Activated naive CD4-positive, alpha-beta T cell treated with anti-CD3 and anti-CD28 coated beads for 36 hours (primary cell): ENCODE measurements at regions not wholly inside any gene's neighbourhood (a gene's known extent, or its start where the extent isn't known, plus 50 kb on each side); places are given as distances from the start of the nearest gene placed in this dataset.

Experiments
- CTCF ChIA-PET: fragments of 350-600 bp; sonication (Branson Sonifier 250); formaldehyde crosslinking; loops from one replicate; lab custom pipeline; 2021; ENCODE audit warnings: antibody characterized with exemption; lab: Charles Lee
- DNase-seq: peaks from one replicate; pipeline ENCODE4 v3.0.0-alpha.2; 2020
- H3K27ac Mint-ChIP-seq: one replicate; pipeline ENCODE4 v1.8.0; 2021; ENCODE audit warnings: mild to moderate bottlenecking, mixed read lengths
- H3K27me3 Mint-ChIP-seq: one replicate; pipeline ENCODE4 v1.8.0; 2021; ENCODE audit warnings: low read depth, mixed read lengths
- H3K36me3 Mint-ChIP-seq: one replicate; pipeline ENCODE4 v1.8.0; 2021; ENCODE audit warnings: low read depth, mixed read lengths
- H3K4me1 Mint-ChIP-seq: one replicate; pipeline ENCODE4 v1.8.0; 2021; ENCODE audit warnings: low read depth, mixed read lengths
- H3K4me3 Mint-ChIP-seq: one replicate; pipeline ENCODE4 v1.8.0; 2021; ENCODE audit warnings: mild to moderate bottlenecking, moderate library complexity, mixed read lengths
- H3K9me3 Mint-ChIP-seq: one replicate; pipeline ENCODE4 v1.8.0; 2021; ENCODE audit warnings: mixed read lengths
- intact Hi-C: fragments of 100-400 bp; cut with micrococcal nuclease; formaldehyde crosslinking; loops from one replicate; pipeline ENCODE4 v1.15.1; 2023

DNA sequence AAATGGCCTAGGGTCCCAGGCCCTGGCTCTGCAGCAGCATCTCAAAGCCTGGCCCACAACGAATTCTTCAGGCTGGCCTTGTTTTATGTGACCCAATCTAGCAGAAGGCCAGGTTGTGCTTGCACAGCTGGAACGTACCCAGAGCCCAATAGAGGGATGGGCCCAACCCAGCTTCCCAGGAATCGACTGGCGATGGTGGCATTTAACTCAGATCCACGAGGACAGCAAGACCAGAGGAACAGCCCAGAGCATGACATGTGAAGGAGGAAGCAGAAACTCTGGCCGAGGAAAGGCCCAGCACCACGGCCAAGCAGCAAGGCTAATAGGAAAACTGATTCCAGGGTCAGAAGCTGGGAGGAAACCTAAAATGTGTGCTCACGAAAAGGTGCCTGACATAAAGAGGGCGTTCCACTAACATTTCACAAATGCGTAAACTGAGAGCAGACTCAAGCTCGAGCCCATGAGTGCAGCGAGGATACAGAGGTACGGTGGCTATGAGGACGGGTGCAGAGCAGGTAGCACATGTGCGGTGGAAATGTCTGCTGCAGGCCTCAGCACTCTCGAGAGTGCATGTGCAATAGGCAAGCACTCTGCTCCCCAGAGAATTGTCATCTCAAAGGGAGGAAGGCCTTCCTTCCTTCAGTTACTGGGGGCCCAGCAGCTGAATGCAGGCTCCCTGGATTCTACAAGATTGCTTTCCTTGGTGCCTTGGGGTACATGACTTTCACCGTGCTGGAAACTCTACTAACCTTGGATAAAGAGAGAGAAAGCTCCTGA is 156.9 kb upstream of the GLI2 start:
- no peak for DNase-seq
- no peak overlapping the region for H3K4me3 Mint-ChIP-seq
- CTCF ChIA-PET: no interaction called here
- H3K27ac Mint-ChIP-seq: no peak overlapping the region
- no peaks in the 10 kb centered on the region for H3K9me3 Mint-ChIP-seq
- H3K36me3 Mint-ChIP-seq: no peaks in the 10 kb centered on the region
- H3K4me1 Mint-ChIP-seq: no peaks in the 10 kb centered on the region
- peaks cover 14% of the 10 kb centered on the region for H3K27me3 Mint-ChIP-seq
- intact Hi-C loops: no loop called here

DNA sequence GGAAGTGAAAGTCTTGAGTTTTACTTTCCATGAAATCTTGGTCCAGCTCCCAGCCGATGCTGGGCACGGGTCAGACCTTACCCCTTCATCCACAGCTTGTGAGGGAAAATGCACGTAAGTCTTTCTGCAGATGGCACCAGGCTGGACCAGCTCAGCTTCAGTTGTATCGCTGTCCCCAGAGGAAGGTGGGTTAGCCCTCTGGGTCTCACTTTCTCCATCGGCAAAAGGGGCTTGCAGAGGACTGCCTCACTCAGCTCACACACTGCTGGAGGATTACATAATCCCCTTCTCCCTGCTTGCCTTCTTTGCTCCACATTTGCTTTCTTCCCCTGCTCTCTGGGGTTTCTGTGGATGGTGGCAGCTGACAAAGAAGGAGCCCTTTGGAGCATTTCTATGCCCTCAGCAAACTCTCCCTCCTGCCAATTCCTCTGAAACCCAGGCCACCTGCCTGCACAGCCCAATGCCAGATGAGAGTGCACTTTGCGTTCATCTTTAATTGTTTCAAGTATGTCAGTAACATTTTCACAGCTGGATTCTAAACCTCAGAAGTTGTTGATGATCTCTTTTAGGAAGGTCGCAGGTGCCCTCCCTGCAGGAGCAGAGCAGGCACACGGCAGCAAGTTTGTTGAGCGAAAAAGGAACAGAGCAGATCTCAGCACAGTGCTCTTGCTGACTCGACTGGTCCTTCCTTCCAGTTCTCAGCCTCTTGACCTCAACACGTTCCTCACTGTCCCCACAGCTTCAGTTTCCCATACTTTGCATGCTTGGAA is 155.6 kb upstream of the GLI2 start:
- Mint-ChIP-seq H3K4me1 (no peaks in the 10 kb centered on the region), H3K9me3 (no peaks in the 10 kb centered on the region), H3K4me3 (no peak overlapping the region), H3K36me3 (peaks cover 2% of the 10 kb centered on the region), H3K27me3 (peaks cover 20% of the 10 kb centered on the region), H3K27ac (no peak overlapping the region)
- intact Hi-C loops: no loop called here
- CTCF ChIA-PET: no interaction called here
- DNase-seq: no peak

DNA sequence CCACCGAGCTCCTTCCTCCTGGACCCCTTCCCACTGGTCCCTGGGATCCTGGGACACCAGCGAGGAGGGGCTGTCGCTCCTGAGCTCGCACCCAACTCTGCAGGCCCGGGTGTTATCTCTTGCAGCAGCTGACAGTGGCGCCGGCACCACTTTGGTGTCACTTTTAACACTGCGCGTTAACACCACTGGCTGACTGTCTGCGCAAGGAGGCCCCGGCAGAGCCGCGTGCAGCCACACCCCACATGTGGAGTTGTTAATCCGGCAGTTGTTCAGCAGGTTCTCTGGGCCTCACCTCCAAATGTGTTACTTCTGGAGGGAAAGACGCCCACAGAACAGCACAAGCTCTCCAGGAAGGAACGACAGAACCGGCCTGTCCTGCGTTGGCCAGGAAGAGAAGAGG is 155.0 kb upstream of the GLI2 start:
- peaks cover 2% of the 10 kb centered on the region for H3K36me3 Mint-ChIP-seq
- intact Hi-C loops: no loop called here
- CTCF ChIA-PET: no interaction called here
- H3K4me3 Mint-ChIP-seq: no peak overlapping the region
- no peaks in the 10 kb centered on the region for H3K9me3 Mint-ChIP-seq
- H3K27me3 Mint-ChIP-seq: peaks cover 26% of the 10 kb centered on the region
- no peak for DNase-seq
- H3K4me1 Mint-ChIP-seq: no peaks in the 10 kb centered on the region
- H3K27ac Mint-ChIP-seq: no peak overlapping the region

GRCh38 chr2:120583121-120583520 is 152.5 kb upstream of the GLI2 start:
- Mint-ChIP-seq H3K36me3 (peaks cover 2% of the 10 kb centered on the region), H3K27ac (no peak overlapping the region), H3K9me3 (no peaks in the 10 kb centered on the region), H3K27me3 (peaks cover 35% of the 10 kb centered on the region), H3K4me1 (peaks cover 2% of the 10 kb centered on the region), H3K4me3 (no peak overlapping the region)
- no peak for DNase-seq
- intact Hi-C loops: no loop called here
- CTCF ChIA-PET: no interaction called here

GRCh38 chr2:120583851-120584570 is 151.7 kb upstream of the GLI2 start:
- CTCF ChIA-PET: interaction anchor here (0.7 kb wide), 1 partner anchor 20 kb away, joined by 3 read pairs; no protein-coding TSS in a partner anchor
- no peak overlapping the region for H3K4me3 Mint-ChIP-seq
- peaks cover 2% of the 10 kb centered on the region for H3K36me3 Mint-ChIP-seq
- no peak overlapping the region for H3K27ac Mint-ChIP-seq
- peaks cover 42% of the 10 kb centered on the region for H3K27me3 Mint-ChIP-seq
- H3K9me3 Mint-ChIP-seq: no peaks in the 10 kb centered on the region
- intact Hi-C loops: no loop called here
- DNase-seq: no peak
- peaks cover 2% of the 10 kb centered on the region for H3K4me1 Mint-ChIP-seq

DNA sequence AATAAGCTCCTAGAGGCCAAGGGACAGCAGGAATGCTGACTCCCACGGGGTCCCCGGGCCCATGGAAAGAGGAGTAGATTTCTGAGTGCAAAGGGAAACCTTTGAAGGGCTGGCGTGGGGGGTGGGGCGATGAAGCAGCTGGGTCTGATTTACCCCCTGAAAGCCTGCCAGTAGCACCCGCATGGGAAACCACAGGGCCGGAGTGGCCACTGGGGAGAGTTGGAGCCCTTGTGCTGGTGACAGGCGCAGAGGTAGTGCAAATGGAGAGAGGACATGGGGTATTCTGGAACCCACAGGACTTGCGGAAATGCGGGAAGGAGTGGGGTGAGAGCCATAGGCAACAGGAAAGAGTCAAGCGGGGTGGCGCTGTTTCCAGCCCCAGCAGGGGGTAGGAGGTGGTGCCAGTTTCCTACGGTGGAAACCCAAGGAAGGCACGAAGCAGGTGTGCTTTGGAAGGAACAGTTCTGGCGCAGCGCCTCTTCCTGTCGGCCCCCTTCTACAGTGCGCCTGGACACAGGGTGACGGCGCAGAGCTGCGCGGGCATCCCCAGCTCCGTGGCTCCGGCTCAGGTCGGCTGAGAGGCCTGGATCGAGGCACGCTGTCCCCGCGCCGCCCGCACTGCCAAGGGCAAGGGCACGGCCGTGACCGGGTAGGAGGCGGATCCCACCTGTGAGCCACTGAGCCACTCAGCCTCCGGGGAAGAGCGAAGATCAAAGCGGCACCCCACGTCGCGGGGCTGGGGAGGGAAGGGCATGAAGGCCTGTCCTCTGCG is 149.0 kb upstream of the GLI2 start:
- intact Hi-C loops: no loop called here
- no peak overlapping the region for H3K4me3 Mint-ChIP-seq
- H3K27ac Mint-ChIP-seq: no peak overlapping the region
- CTCF ChIA-PET: no interaction called here
- no peak for DNase-seq
- peaks cover 2% of the 10 kb centered on the region for H3K36me3 Mint-ChIP-seq
- no peaks in the 10 kb centered on the region for H3K9me3 Mint-ChIP-seq
- peaks cover 2% of the 10 kb centered on the region for H3K4me1 Mint-ChIP-seq
- H3K27me3 Mint-ChIP-seq: peaks cover 56% of the 10 kb centered on the region

DNA sequence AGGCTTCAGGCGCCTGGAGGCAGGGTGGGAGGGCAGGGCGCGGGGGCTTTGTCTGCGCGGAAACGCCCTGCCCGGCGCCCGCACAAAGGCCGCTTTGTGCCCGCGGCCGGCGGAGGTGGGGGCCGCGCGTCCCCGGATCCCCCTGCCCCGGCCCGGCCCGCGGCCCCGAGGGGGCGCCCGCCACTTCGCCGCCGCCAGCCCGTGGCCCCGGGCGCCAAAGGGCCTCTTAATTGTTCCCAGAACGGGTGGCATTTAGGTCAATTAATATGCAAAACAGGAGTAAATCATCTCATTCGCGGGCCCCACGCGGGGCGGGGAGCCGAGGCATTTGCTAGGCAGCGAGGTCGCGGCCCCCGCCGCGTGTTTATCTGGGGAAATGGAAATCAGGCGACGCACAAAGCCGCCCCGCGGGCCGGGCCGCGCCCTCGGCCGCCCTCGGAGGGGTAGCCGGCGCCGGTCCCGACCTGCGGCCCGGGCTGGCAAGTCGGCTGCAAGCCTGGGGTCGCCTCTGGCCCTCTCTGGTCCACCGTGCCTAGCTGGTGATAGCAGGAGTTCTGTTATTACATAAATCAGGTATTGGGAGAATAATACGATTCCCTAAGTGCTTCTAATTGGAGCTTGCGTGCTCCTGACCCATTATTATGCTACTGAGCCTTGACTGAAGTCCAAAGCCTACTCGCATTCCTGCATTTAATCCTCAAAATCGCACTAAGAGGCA is 148.2 kb upstream of the GLI2 start:
- peaks cover 62% of the 10 kb centered on the region for H3K27me3 Mint-ChIP-seq
- H3K36me3 Mint-ChIP-seq: peaks cover 2% of the 10 kb centered on the region
- DNase-seq: no peak
- H3K9me3 Mint-ChIP-seq: no peaks in the 10 kb centered on the region
- CTCF ChIA-PET: no interaction called here
- H3K27ac Mint-ChIP-seq: no peak overlapping the region
- H3K4me3 Mint-ChIP-seq: no peak overlapping the region
- intact Hi-C loops: no loop called here
- peaks cover 2% of the 10 kb centered on the region for H3K4me1 Mint-ChIP-seq

DNA sequence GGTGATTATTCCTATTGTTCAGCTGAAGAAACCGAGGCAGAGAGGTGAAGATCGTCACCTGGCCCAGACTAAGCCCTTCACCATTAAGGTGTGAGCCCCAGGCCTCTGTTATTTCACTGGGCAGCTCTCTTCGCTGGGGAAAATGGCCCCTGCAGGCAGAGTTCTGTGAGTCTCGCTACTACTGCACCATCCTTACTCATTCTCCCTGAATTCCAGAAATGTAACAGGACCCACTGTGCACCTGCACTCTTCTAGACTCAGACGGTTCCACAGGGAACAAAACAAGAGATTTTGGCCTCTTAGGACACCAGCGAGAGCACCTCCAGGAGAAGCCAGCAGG is 147.7 kb upstream of the GLI2 start:
- CTCF ChIA-PET: no interaction called here
- no peak overlapping the region for H3K27ac Mint-ChIP-seq
- H3K36me3 Mint-ChIP-seq: peaks cover 2% of the 10 kb centered on the region
- intact Hi-C loops: no loop called here
- H3K4me1 Mint-ChIP-seq: peaks cover 2% of the 10 kb centered on the region
- no peak overlapping the region for H3K4me3 Mint-ChIP-seq
- no peaks in the 10 kb centered on the region for H3K9me3 Mint-ChIP-seq
- no peak for DNase-seq
- peaks cover 61% of the 10 kb centered on the region for H3K27me3 Mint-ChIP-seq

DNA sequence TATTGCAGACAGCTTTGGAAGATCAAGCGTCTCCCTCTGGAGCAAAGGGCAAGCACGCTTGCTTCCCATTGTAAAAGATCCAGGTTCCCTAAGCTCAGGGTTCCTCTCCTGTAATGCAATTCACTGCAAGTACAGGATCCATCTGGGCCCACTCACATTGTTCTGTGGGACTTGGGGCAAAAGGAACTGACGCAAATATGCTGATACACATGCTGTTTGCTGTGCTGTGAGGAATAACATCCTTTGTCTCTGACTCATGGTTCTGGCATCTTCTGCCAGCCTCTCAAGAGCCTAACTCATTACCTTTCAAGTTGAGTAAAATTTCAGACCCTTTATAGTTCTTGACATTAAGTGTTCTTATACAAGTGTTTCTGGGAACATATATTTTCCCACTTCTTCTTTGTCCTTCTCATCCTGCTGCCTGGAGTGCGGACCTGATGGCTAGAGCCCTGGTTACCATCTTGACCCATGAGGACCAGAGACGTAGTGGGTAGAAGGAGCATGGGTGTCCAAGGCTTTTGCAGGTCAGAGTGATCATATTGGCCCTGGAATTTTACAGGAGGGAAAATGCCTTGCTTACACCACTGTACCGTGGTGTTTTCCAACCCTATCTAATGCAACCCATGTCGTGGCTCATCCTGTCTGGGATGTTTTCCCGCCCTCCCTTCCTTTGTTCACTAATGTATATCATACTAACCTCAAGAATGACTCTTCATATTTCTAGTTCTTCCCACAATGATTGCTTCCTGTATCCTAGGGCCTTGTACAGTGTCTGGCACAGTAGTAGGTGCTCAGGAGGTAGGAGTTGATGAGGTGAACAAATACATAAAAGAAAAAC is 145.7 kb upstream of the GLI2 start:
- CTCF ChIA-PET: interaction anchor here (0.5 kb wide), 1 partner anchor 841 kb away, joined by 3 read pairs; no protein-coding TSS in a partner anchor
- Mint-ChIP-seq H3K27ac (no peak overlapping the region), H3K27me3 (peaks cover 55% of the 10 kb centered on the region), H3K4me3 (no peak overlapping the region), H3K9me3 (no peaks in the 10 kb centered on the region), H3K4me1 (peaks cover 2% of the 10 kb centered on the region), H3K36me3 (no peaks in the 10 kb centered on the region)
- intact Hi-C loops: no loop called here
- DNase-seq: no peak

DNA sequence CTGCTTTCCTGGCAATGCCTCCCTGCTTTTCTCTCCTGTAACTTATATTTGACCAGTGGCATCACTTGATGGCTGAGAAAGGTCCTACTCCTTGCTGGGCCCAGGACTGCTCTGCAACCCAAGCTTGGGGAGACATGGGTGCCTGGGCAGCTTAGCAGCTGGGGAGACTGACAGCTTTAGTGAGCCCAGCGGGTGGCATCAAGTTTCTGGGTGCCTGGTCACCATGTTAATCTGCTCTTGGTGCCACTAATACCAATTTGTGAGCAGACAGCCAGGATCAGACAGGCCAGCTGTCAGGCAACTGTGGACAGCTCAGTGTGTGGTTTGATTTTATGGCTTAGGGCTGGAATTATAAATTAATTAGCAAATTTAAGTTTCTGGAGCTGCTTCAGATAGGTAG is 144.8 kb upstream of the GLI2 start:
- peaks cover 47% of the 10 kb centered on the region for H3K27me3 Mint-ChIP-seq
- peaks cover 2% of the 10 kb centered on the region for H3K4me1 Mint-ChIP-seq
- DNase-seq: no peak
- CTCF ChIA-PET: no interaction called here
- no peak overlapping the region for H3K27ac Mint-ChIP-seq
- H3K9me3 Mint-ChIP-seq: no peaks in the 10 kb centered on the region
- no peaks in the 10 kb centered on the region for H3K36me3 Mint-ChIP-seq
- intact Hi-C loops: no loop called here
- H3K4me3 Mint-ChIP-seq: no peak overlapping the region

DNA sequence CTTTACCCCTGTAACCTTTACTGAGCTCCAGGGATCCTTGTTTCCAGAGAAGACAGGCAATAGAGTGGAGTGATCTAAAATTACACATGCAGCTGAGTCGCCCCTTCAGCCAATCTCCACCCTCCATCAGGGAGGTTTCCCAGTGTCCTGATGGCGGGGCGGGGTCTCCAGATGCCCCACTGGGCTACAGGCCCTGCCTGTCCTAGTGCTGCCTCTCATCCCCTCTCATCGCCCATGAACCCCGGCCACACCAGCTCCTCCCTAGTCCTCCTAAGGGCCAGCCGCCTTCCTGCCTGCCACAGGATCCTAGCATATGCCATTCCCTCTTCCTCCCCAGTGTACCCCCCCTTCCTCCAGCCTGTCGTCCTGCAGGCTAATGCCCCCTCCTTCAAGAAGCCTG is 144.1 kb upstream of the GLI2 start:
- Mint-ChIP-seq H3K27me3 (peaks cover 40% of the 10 kb centered on the region), H3K9me3 (no peaks in the 10 kb centered on the region), H3K27ac (no peak overlapping the region), H3K4me1 (peaks cover 2% of the 10 kb centered on the region), H3K36me3 (no peaks in the 10 kb centered on the region), H3K4me3 (no peak overlapping the region)
- intact Hi-C loops: no loop called here
- DNase-seq: no peak
- CTCF ChIA-PET: interaction anchor here (0.6 kb wide), 1 partner anchor 225 kb away, joined by 3 read pairs; no protein-coding TSS in a partner anchor
